ENCODE measurements at regions not wholly inside any gene's neighbourhood (a gene's known extent, or its start where the extent isn't known, plus 50 kb on each side); places are given as distances from the start of the nearest gene placed in this dataset.

DNA sequence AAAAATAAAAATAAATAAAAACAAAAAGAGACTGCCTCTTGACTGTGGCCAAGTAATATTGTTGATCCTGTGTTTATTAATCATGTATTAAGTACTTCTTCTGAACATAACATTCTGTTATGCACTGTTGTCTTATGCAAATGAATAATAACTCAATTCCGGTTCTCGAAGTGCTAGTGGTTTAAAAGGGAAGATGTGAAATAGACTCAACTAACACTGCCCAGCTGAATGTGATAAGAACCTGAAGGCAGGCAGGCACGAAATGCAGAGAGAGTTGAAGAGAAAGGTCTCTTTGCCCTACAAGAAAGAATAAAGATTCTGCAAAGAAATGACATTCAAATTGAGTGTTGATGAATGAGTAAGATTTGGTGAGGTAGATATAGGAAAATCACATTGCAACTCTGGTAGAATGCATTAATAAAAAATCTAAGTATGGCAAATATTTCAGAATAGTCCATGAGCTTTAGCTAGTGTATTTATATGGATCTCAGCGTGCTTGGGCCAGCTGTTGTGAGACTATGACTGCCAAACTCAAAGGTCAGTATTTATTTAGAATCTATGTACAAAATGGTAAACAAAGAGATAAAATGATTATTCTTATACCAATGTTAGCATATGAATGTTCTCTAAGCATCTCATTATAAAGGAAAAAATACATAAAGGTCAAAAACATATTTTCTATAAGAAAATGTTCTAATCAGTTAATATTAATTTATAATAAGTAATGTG is 352.3 kb upstream of the CDH7 start:
- TF ChIP-seq, protein P1, sequence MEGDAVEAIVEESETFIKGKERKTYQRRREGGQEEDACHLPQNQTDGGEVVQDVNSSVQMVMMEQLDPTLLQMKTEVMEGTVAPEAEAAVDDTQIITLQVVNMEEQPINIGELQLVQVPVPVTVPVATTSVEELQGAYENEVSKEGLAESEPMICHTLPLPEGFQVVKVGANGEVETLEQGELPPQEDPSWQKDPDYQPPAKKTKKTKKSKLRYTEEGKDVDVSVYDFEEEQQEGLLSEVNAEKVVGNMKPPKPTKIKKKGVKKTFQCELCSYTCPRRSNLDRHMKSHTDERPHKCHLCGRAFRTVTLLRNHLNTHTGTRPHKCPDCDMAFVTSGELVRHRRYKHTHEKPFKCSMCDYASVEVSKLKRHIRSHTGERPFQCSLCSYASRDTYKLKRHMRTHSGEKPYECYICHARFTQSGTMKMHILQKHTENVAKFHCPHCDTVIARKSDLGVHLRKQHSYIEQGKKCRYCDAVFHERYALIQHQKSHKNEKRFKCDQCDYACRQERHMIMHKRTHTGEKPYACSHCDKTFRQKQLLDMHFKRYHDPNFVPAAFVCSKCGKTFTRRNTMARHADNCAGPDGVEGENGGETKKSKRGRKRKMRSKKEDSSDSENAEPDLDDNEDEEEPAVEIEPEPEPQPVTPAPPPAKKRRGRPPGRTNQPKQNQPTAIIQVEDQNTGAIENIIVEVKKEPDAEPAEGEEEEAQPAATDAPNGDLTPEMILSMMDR (IDR thresholded peaks at IDR 0.05) = no peak
- TF ChIP-seq POLR2A (IDR thresholded peaks at IDR 0.05) = no peak

All from Peyer's patch (tissue), 4 donors.